Activated naive CD8-positive, alpha-beta T cell treated with anti-CD3 and anti-CD28 coated beads, Interleukin-2, amount 50 U/mL, for 24 hours (primary cell): ENCODE measurements at regions not wholly inside any gene's neighbourhood (a gene's known extent, or its start where the extent isn't known, plus 50 kb on each side); places are given as distances from the start of the nearest gene placed in this dataset.
A peak's percentile ranks its signal among the peaks of the same experiment; 100 is the strongest.

Experiments
- ATAC-seq: fragments of 150-1000 bp; cut with Tn5 transposase; one replicate; pipeline ENCODE4 v1.10.0; 2021
- DNase-seq: peaks from one replicate; pipeline ENCODE4 v3.0.0; 2021
- H3K27ac Mint-ChIP-seq: one replicate; pipeline ENCODE4 v1.8.0; 2021; ENCODE audit warnings: mild to moderate bottlenecking, mixed read lengths
- H3K27me3 Mint-ChIP-seq: one replicate; pipeline ENCODE4 v1.8.0; 2021; ENCODE audit warnings: mixed read lengths
- H3K36me3 Mint-ChIP-seq: one replicate; pipeline ENCODE4 v1.8.0; 2021; ENCODE audit warnings: low read depth, mixed read lengths
- H3K4me1 Mint-ChIP-seq: one replicate; pipeline ENCODE4 v1.8.0; 2021; ENCODE audit warnings: mixed read lengths
- H3K4me3 Mint-ChIP-seq: one replicate; pipeline ENCODE4 v1.8.0; 2021; ENCODE audit warnings: mild to moderate bottlenecking, moderate library complexity, mixed read lengths
- H3K9me3 Mint-ChIP-seq: one replicate; pipeline ENCODE4 v1.8.0; 2021; ENCODE audit warnings: mixed read lengths

DNA sequence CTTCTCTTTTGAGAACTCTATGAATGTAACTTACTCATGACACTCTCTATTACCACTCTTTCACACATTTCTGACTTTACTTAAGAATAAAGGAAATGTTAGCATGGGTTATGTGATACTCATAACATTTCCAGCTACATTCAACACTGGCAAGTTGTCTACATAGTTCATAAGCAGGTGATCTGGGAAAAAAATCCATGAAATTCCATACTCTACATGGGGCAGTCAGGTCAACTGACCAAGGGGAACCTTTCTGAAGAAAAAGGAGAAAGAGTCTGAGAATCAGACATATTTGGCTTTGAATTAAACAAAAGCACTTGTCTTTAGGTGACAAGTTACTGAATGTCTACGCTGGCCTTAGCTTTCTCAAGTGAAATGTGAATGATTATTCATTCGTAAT is 329.1 kb upstream of the ROBO1 start:
- ATAC-seq (no peak), DNase-seq (no peak)
- H3K9me3 Mint-ChIP-seq, result peaks cover 5% of the 10 kb centered on the region
- no peaks in the 10 kb centered on the region for H3K27me3 Mint-ChIP-seq
- H3K4me1 Mint-ChIP-seq, result no peaks in the 10 kb centered on the region
- no peak overlapping the region for H3K4me3 Mint-ChIP-seq
- no peak overlapping the region for H3K27ac Mint-ChIP-seq
- no peaks in the 10 kb centered on the region for H3K36me3 Mint-ChIP-seq

- no peaks in the 10 kb centered on the region for H3K4me1 Mint-ChIP-seq
- no peaks in the 10 kb centered on the region for H3K27me3 Mint-ChIP-seq
- H3K4me3 Mint-ChIP-seq, result no peak overlapping the region
- peaks cover 5% of the 10 kb centered on the region for H3K9me3 Mint-ChIP-seq
- DNase-seq (no peak), ATAC-seq (no peak)
- no peaks in the 10 kb centered on the region for H3K36me3 Mint-ChIP-seq
- H3K27ac Mint-ChIP-seq, result no peak overlapping the region
Measured at GRCh38 chr3:80094589-80094988, 326.8 kb upstream of the ROBO1 start.

- H3K27ac Mint-ChIP-seq, result no peak overlapping the region
- H3K36me3 Mint-ChIP-seq, result no peaks in the 10 kb centered on the region
- no peak for DNase-seq
- no peak for ATAC-seq
- no peak overlapping the region for H3K4me3 Mint-ChIP-seq
- no peaks in the 10 kb centered on the region for H3K4me1 Mint-ChIP-seq
- peaks cover 15% of the 10 kb centered on the region for H3K9me3 Mint-ChIP-seq
- no peaks in the 10 kb centered on the region for H3K27me3 Mint-ChIP-seq
Measured at GRCh38 chr3:80087767-80088166, 320.0 kb upstream of the ROBO1 start.

- Mint-ChIP-seq H3K27me3 (no peaks in the 10 kb centered on the region), H3K4me3 (no peak overlapping the region), H3K9me3 (peaks cover 15% of the 10 kb centered on the region), H3K36me3 (no peaks in the 10 kb centered on the region), H3K4me1 (no peaks in the 10 kb centered on the region), H3K27ac (no peak overlapping the region)
- ATAC-seq, result no peak
- DNase-seq, result no peak
Measured at GRCh38 chr3:80086426-80086825, 318.6 kb upstream of the ROBO1 start.

GRCh38 chr3:80079886-80080285 is 312.1 kb upstream of the ROBO1 start:
- Mint-ChIP-seq H3K27ac (no peak overlapping the region), H3K27me3 (no peaks in the 10 kb centered on the region), H3K36me3 (no peaks in the 10 kb centered on the region), H3K9me3 (peaks cover 33% of the 10 kb centered on the region), H3K4me3 (no peak overlapping the region), H3K4me1 (no peaks in the 10 kb centered on the region)
- DNase-seq, result no peak
- no peak for ATAC-seq

GRCh38 chr3:80068459-80068858 is 300.7 kb upstream of the ROBO1 start:
- Mint-ChIP-seq H3K4me3 (no peak overlapping the region), H3K9me3 (peaks cover 33% of the 10 kb centered on the region), H3K27me3 (no peaks in the 10 kb centered on the region), H3K36me3 (no peaks in the 10 kb centered on the region), H3K27ac (no peak overlapping the region), H3K4me1 (no peaks in the 10 kb centered on the region)
- ATAC-seq (no peak), DNase-seq (no peak)

GRCh38 chr3:80063535-80063934 is 295.7 kb upstream of the ROBO1 start:
- Mint-ChIP-seq H3K27ac (no peak overlapping the region), H3K9me3 (peaks cover 29% of the 10 kb centered on the region), H3K36me3 (no peaks in the 10 kb centered on the region), H3K4me1 (no peaks in the 10 kb centered on the region), H3K4me3 (no peak overlapping the region), H3K27me3 (no peaks in the 10 kb centered on the region)
- no peak for DNase-seq
- no peak for ATAC-seq

GRCh38 chr3:80060664-80061063 is 292.9 kb upstream of the ROBO1 start:
- Mint-ChIP-seq H3K27ac (no peak overlapping the region), H3K27me3 (no peaks in the 10 kb centered on the region), H3K4me3 (no peak overlapping the region), H3K9me3 (peaks cover 22% of the 10 kb centered on the region), H3K36me3 (no peaks in the 10 kb centered on the region), H3K4me1 (no peaks in the 10 kb centered on the region)
- ATAC-seq, result no peak
- no peak for DNase-seq

DNA sequence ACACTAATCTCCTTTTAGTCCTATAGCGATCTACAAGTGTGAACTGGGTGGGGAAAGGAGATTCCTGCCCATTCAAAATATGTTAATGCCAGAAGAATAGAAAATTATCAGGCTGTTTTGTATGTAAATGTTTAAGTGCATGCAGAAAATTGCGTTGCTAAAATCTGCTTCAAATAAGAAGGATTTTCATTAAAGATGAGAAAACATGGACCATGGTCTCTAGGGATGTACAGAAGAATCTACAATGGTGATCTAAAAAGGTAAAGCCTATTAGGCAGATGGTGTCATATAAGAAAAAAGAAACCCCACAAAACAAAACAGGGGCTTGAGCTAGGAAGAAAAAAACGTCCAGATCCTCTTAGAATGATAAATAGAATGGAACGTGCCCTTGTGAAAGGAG is 287.5 kb upstream of the ROBO1 start:
- Mint-ChIP-seq H3K4me3 (no peak overlapping the region), H3K27ac (no peak overlapping the region), H3K9me3 (peaks cover 18% of the 10 kb centered on the region), H3K4me1 (no peaks in the 10 kb centered on the region), H3K36me3 (no peaks in the 10 kb centered on the region), H3K27me3 (no peaks in the 10 kb centered on the region)
- no peak for DNase-seq
- ATAC-seq, result no peak

- Mint-ChIP-seq H3K27ac (no peak overlapping the region), H3K4me1 (no peaks in the 10 kb centered on the region), H3K27me3 (no peaks in the 10 kb centered on the region), H3K36me3 (no peaks in the 10 kb centered on the region), H3K9me3 (peaks cover 16% of the 10 kb centered on the region), H3K4me3 (no peak overlapping the region)
- ATAC-seq (no peak), DNase-seq (no peak)
Measured at GRCh38 chr3:80052271-80052670, 284.5 kb upstream of the ROBO1 start.

DNA sequence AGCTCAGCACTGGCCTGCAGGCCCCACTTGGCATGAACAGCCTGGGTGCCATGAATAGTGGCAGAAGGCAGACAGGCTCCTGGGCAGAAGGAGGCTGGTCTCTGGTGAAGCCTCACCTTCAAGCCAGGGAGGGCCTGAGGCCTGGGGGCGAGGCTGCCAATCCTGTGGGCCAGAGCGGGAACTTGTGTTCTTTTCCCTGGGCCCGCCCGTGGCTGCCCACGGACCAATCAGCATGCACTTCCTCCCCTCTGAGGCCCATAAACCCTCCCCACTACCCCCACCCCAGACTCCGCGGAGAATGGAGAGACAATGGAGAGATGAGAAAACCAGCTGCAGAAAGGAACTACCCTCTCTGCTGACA is 283.8 kb upstream of the ROBO1 start:
- H3K27ac Mint-ChIP-seq, result no peak overlapping the region
- no peak overlapping the region for H3K4me3 Mint-ChIP-seq
- H3K9me3 Mint-ChIP-seq, result peaks cover 20% of the 10 kb centered on the region
- H3K4me1 Mint-ChIP-seq, result no peaks in the 10 kb centered on the region
- H3K36me3 Mint-ChIP-seq, result no peaks in the 10 kb centered on the region
- DNase-seq (no peak), ATAC-seq (peak; percentile 24)
- H3K27me3 Mint-ChIP-seq, result no peaks in the 10 kb centered on the region

- Mint-ChIP-seq H3K9me3 (peaks cover 24% of the 10 kb centered on the region), H3K4me3 (no peak overlapping the region), H3K36me3 (no peaks in the 10 kb centered on the region), H3K4me1 (no peaks in the 10 kb centered on the region), H3K27me3 (no peaks in the 10 kb centered on the region), H3K27ac (no peak overlapping the region)
- DNase-seq (no peak), ATAC-seq (peak; percentile 15)
Measured at GRCh38 chr3:80050826-80051601, 283.2 kb upstream of the ROBO1 start.

DNA sequence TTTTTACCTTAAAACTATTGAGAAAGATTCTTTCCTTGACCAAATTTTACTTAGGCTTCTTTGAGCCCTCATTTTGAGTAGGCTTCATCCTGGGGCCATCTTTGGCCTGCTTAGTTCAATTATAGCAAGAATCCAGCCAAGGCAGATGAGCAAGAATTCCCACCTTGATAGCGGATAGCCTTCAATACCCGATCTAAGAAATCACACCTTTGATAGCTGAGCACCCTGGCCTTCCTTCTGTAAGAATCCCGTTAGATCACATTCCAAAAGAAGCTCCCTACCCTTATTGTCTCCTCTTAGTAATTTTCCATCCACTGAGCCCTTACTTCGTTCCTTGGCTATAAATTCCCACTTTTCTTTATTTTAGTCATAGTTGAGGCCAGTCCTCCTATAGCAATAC is 275.4 kb upstream of the ROBO1 start:
- Mint-ChIP-seq H3K4me3 (no peak overlapping the region), H3K4me1 (no peaks in the 10 kb centered on the region), H3K36me3 (no peaks in the 10 kb centered on the region), H3K9me3 (peaks cover 14% of the 10 kb centered on the region), H3K27ac (no peak overlapping the region), H3K27me3 (no peaks in the 10 kb centered on the region)
- ATAC-seq (no peak), DNase-seq (no peak)

- Mint-ChIP-seq H3K27ac (no peak overlapping the region), H3K4me3 (no peak overlapping the region), H3K36me3 (no peaks in the 10 kb centered on the region), H3K27me3 (no peaks in the 10 kb centered on the region), H3K4me1 (no peaks in the 10 kb centered on the region), H3K9me3 (peaks cover 5% of the 10 kb centered on the region)
- ATAC-seq (no peak), DNase-seq (no peak)
Measured at GRCh38 chr3:80040067-80040466, 272.3 kb upstream of the ROBO1 start.

DNA sequence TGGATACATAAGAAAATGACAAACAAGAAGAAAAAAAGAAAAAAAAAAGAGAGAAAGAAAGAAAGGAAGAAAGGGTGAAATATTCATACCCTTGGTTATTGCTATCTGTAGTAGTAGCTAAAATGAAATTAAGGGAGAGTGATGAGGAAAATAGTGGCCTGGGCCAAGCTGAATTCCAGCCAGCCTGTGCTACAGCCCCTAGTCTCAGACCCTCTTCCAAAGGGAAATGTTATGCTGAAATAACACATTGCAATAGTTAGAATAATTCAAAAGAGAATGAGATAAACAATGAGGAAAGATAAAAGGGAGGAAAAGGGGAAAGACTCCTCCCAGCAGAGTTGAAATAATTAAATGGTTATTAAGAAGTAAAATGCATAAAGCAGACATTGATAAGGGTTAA is 268.4 kb upstream of the ROBO1 start:
- no peak for ATAC-seq
- Mint-ChIP-seq H3K4me3 (no peak overlapping the region), H3K36me3 (no peaks in the 10 kb centered on the region), H3K4me1 (no peaks in the 10 kb centered on the region), H3K9me3 (peaks cover 5% of the 10 kb centered on the region), H3K27me3 (no peaks in the 10 kb centered on the region), H3K27ac (no peak overlapping the region)
- DNase-seq, result no peak

DNA sequence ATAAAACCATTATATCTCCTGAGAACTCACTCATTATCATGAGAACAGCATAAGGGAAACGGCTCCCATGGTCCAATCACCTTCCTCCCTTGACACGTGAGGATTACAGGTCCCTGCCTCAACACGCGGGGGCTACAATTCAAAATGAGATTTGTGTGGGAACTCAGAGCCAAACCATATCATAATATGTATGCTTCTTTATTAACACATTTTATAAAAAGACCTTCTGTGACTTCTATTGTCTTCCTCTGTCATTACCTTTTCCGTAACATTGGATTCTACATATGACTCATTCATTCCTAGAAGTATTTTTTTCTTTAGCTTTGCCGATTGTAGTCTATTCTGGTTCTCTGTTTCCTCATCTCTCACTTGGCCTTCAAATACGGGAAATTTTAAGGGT is 267.2 kb upstream of the ROBO1 start:
- H3K36me3 Mint-ChIP-seq, result no peaks in the 10 kb centered on the region
- H3K27me3 Mint-ChIP-seq, result no peaks in the 10 kb centered on the region
- no peak for DNase-seq
- peaks cover 5% of the 10 kb centered on the region for H3K9me3 Mint-ChIP-seq
- no peak overlapping the region for H3K4me3 Mint-ChIP-seq
- ATAC-seq, result no peak
- H3K27ac Mint-ChIP-seq, result no peak overlapping the region
- no peaks in the 10 kb centered on the region for H3K4me1 Mint-ChIP-seq
